Colonic mucosa (tissue), 4 donors: ENCODE measurements at regions not wholly inside any gene's neighbourhood (a gene's known extent, or its start where the extent isn't known, plus 50 kb on each side); places are given as distances from the start of the nearest gene placed in this dataset.

Experiments
- DNase-seq: peaks from one replicate; pipeline ENCODE4 v3.0.0-alpha.2; 2020
- H3K27ac ChIP-seq: fragments of 200-600 bp; one replicate; pipeline ENCODE4 v1.8.0; 2021
- H3K27me3 ChIP-seq: fragments of 200-600 bp; one replicate; pipeline ENCODE4 v1.8.0; 2021
- H3K36me3 ChIP-seq: fragments of 200-600 bp; one replicate; pipeline ENCODE4 v1.8.0; 2021
- H3K4me1 ChIP-seq: fragments of 200-600 bp; one replicate; pipeline ENCODE4 v1.8.0; 2021; ENCODE audit warnings: mild to moderate bottlenecking
- H3K4me3 ChIP-seq: fragments of 200-600 bp; one replicate; pipeline ENCODE4 v1.8.0; 2021
- H3K9ac ChIP-seq, 2 donors: one replicate each; pipeline ENCODE4 v1.7.0; 2013; ENCODE audit warnings: control low read depth in 2 of 2, low read depth in 2 of 2, low read length in 2 of 2
- H3K9me3 ChIP-seq: fragments of 200-600 bp; one replicate; pipeline ENCODE4 v1.8.0; 2021
- CTCF ChIP-seq: fragments of 200-600 bp; IDR thresholded peaks from one replicate; pipeline ENCODE4 v1.8.0; 2022; ENCODE audit warnings: antibody characterized with exemption, mild to moderate bottlenecking
- intact Hi-C: fragments of 100-400 bp; cut with DNase I; formaldehyde crosslinking; loops from one replicate; pipeline ENCODE4 v1.14.1; 2022
- donor health status: healthy.
- donor health status: DM: no; HTN: no; CAD: no.
- donor health status: DM: no; HTN: no; CAD: no.

GRCh38 chr6:95071464-95071863 lies 505.9 kb upstream of the MANEA start:
- intact Hi-C loops: no loop called here
- H3K27ac ChIP-seq: no peak overlapping the region
- H3K9me3 ChIP-seq: no peaks in the 10 kb centered on the region
- no peak overlapping the region for H3K4me3 ChIP-seq
- H3K36me3 ChIP-seq: no peaks in the 10 kb centered on the region
- no peaks in the 10 kb centered on the region for H3K27me3 ChIP-seq
- DNase-seq: no peak
- H3K4me1 ChIP-seq: no peaks in the 10 kb centered on the region
- no peak for TF ChIP-seq CTCF
- no peak overlapping the region for H3K9ac ChIP-seq

GRCh38 chr6:95078457-95078856 lies 498.9 kb upstream of the MANEA start:
- no peak for TF ChIP-seq CTCF
- H3K27ac ChIP-seq: no peak overlapping the region
- intact Hi-C loops: no loop called here

GRCh38 chr6:95081231-95081630 lies 496.1 kb upstream of the MANEA start:
- intact Hi-C loops: no loop called here
- no peak overlapping the region for H3K4me3 ChIP-seq
- H3K9me3 ChIP-seq: no peaks in the 10 kb centered on the region
- no peaks in the 10 kb centered on the region for H3K36me3 ChIP-seq
- no peak for TF ChIP-seq CTCF
- no peak overlapping the region for H3K9ac ChIP-seq
- no peaks in the 10 kb centered on the region for H3K4me1 ChIP-seq
- H3K27ac ChIP-seq: no peak overlapping the region
- DNase-seq: no peak
- H3K27me3 ChIP-seq: no peaks in the 10 kb centered on the region

More at GRCh38 chr6:95078457-95078856, 498.9 kb upstream of the MANEA start:
- no peaks in the 10 kb centered on the region for H3K36me3 ChIP-seq
- no peak for DNase-seq
- no peak overlapping the region for H3K9ac ChIP-seq
- H3K9me3 ChIP-seq: no peaks in the 10 kb centered on the region
- H3K27me3 ChIP-seq: no peaks in the 10 kb centered on the region
- no peaks in the 10 kb centered on the region for H3K4me1 ChIP-seq
- H3K4me3 ChIP-seq: no peak overlapping the region

GRCh38 chr6:95081949-95082348 lies 495.4 kb upstream of the MANEA start:
- Histone ChIP-seq H3K9me3 (no peaks in the 10 kb centered on the region), H3K9ac (no peak overlapping the region), H3K4me3 (no peak overlapping the region), H3K36me3 (no peaks in the 10 kb centered on the region), H3K4me1 (no peaks in the 10 kb centered on the region), H3K27ac (no peak overlapping the region), H3K27me3 (no peaks in the 10 kb centered on the region)
- DNase-seq: no peak
- no peak for TF ChIP-seq CTCF
- intact Hi-C loops: no loop called here

GRCh38 chr6:95083506-95083905 lies 493.8 kb upstream of the MANEA start:
- no peak for TF ChIP-seq CTCF
- Histone ChIP-seq H3K27ac (no peak overlapping the region), H3K9ac (no peak overlapping the region), H3K4me3 (no peak overlapping the region), H3K4me1 (no peaks in the 10 kb centered on the region), H3K36me3 (no peaks in the 10 kb centered on the region), H3K27me3 (no peaks in the 10 kb centered on the region), H3K9me3 (no peaks in the 10 kb centered on the region)
- no peak for DNase-seq
- intact Hi-C loops: no loop called here

GRCh38 chr6:95084867-95085266 lies 492.5 kb upstream of the MANEA start:
- intact Hi-C loops: no loop called here
- Histone ChIP-seq H3K4me1 (no peaks in the 10 kb centered on the region), H3K9ac (no peak overlapping the region), H3K9me3 (no peaks in the 10 kb centered on the region), H3K4me3 (no peak overlapping the region), H3K27ac (no peak overlapping the region), H3K27me3 (no peaks in the 10 kb centered on the region), H3K36me3 (no peaks in the 10 kb centered on the region)
- DNase-seq: no peak
- no peak for TF ChIP-seq CTCF
